ENCODE measurements at regions not wholly inside any gene's neighbourhood (a gene's known extent, or its start where the extent isn't known, plus 50 kb on each side); places are given as distances from the start of the nearest gene placed in this dataset.
"Not testable (repeated sequence)": the region's sequence is repeated elsewhere in the genome, so short reads cannot be mapped to it uniquely, and the experiment has no call there.

GRCh38 chr17:5929721-5930120, 140.5 kb upstream of the WSCD1 start:
- H3K9me3 ChIP-seq, result peaks cover 0 to 10% (median 2%) of the 10 kb centered on the region in 8 donors
- no peaks in the 10 kb centered on the region for H3K36me3 ChIP-seq
- H3K4me1 ChIP-seq, result peaks cover 0 to 9% (median 0%) of the 10 kb centered on the region in 6 donors
- WGBS, 5 donors, result 90 to 91% (median 90%) methylated on average over 10 of the region's 10 CpGs
- no peak overlapping the region for H3K27ac ChIP-seq
- H3K4me3 ChIP-seq, result no peak overlapping the region
- peaks cover 0 to 12% (median 0%) of the 10 kb centered on the region in 7 donors for H3K27me3 ChIP-seq (replicated peaks in 1 of 7)
- TF ChIP-seq CTCF (IDR thresholded peaks at IDR 0.05 in 8 of 11, conservative IDR thresholded peaks at IDR 0.05 in 3 of 11) (no peak), POLR2AphosphoS5 (IDR thresholded peaks at IDR 0.05) (no peak), POLR2A (IDR thresholded peaks at IDR 0.05) (no peak)
- intact Hi-C loops (cut with DNase I; ENCODE audit: low total_unique reads), result no loop called here
- DNase-seq, result no peak

GRCh38 chr17:5930555-5930954, 139.6 kb upstream of the WSCD1 start:
- H3K27ac ChIP-seq; H3K4me3 ChIP-seq; DNase-seq; H3K36me3 ChIP-seq; intact Hi-C loops (cut with DNase I; ENCODE audit: low total_unique reads); H3K9me3 ChIP-seq; H3K4me1 ChIP-seq: not testable (repeated sequence)
- 48 to 87% (median 68%) methylated on average over 1 of the region's 1 CpG for WGBS, 5 donors
- H3K27me3 ChIP-seq (replicated peaks in 1 of 7), result peaks cover 0 to 12% (median 0%) of the 10 kb centered on the region in 7 donors

- WGBS, 5 donors, result 44 to 59% (median 50%) methylated on average over 9 of the region's 9 CpGs
- Histone ChIP-seq H3K4me1 (peaks cover 0 to 9% (median 0%) of the 10 kb centered on the region in 6 donors), H3K36me3 (no peaks in the 10 kb centered on the region), H3K4me3 (no peak overlapping the region), H3K9me3 (peaks cover 0 to 10% (median 2%) of the 10 kb centered on the region in 8 donors), H3K27ac (no peak overlapping the region), H3K27me3 (replicated peaks in 1 of 7) (peaks cover 0 to 12% (median 0%) of the 10 kb centered on the region in 7 donors)
- no peak for TF ChIP-seq POLR2A (IDR thresholded peaks at IDR 0.05)
- TF ChIP-seq POLR2AphosphoS5 (IDR thresholded peaks at IDR 0.05), result no peak
- intact Hi-C loops (cut with DNase I; ENCODE audit: low total_unique reads), result no loop called here
- DNase-seq, result no peak
These were observed 138.6 kb upstream of the WSCD1 start for GRCh38 chr17:5931616-5932015.

GRCh38 chr17:5933430-5933829, 136.7 kb upstream of the WSCD1 start:
- no peak for TF ChIP-seq CTCF (IDR thresholded peaks at IDR 0.05 in 8 of 11, conservative IDR thresholded peaks at IDR 0.05 in 3 of 11)
- TF ChIP-seq POLR2AphosphoS5 (IDR thresholded peaks at IDR 0.05), result no peak
- TF ChIP-seq POLR2A (IDR thresholded peaks at IDR 0.05), result no peak
- DNase-seq, result no peak
- Histone ChIP-seq H3K36me3 (no peaks in the 10 kb centered on the region), H3K27ac (no peak overlapping the region), H3K27me3 (replicated peaks in 1 of 7) (peaks cover 0 to 17% (median 0%) of the 10 kb centered on the region in 7 donors), H3K4me3 (no peak overlapping the region), H3K4me1 (no peaks in the 10 kb centered on the region), H3K9me3 (peaks cover 0 to 10% (median 2%) of the 10 kb centered on the region in 8 donors)
- WGBS, 5 donors, result 72 to 79% (median 79%) methylated on average over 7 of the region's 7 CpGs
- intact Hi-C loops (cut with DNase I; ENCODE audit: low total_unique reads), result no loop called here

- 74 to 96% (median 88%) methylated on average over 5 of the region's 5 CpGs for WGBS, 5 donors
- no peaks in the 10 kb centered on the region for H3K36me3 ChIP-seq
- no peaks in the 10 kb centered on the region for H3K4me1 ChIP-seq
- no peak overlapping the region for H3K27ac ChIP-seq
- TF ChIP-seq POLR2A (IDR thresholded peaks at IDR 0.05) (no peak), CTCF (IDR thresholded peaks at IDR 0.05 in 8 of 11, conservative IDR thresholded peaks at IDR 0.05 in 3 of 11) (no peak), POLR2AphosphoS5 (IDR thresholded peaks at IDR 0.05) (no peak)
- H3K4me3 ChIP-seq, result no peak overlapping the region
- peaks cover 0 to 57% (median 0%) of the 10 kb centered on the region in 7 donors for H3K27me3 ChIP-seq (replicated peaks in 1 of 7)
- peaks cover 0 to 10% (median 0%) of the 10 kb centered on the region in 8 donors for H3K9me3 ChIP-seq
- intact Hi-C loops (cut with DNase I; ENCODE audit: low total_unique reads), result no loop called here
- DNase-seq, result no peak
These were observed 128.9 kb upstream of the WSCD1 start for GRCh38 chr17:5941258-5941657.

All from spleen (tissue), 11 donors.